Loucy (cell line): ENCODE measurements at regions not wholly inside any gene's neighbourhood (a gene's known extent, or its start where the extent isn't known, plus 50 kb on each side); places are given as distances from the start of the nearest gene placed in this dataset.

Experiments
- EZH2phosphoT487 ChIP-seq: fragments of 200-600 bp; IDR thresholded peaks from 2 replicates; pipeline ENCODE4 v1.6.1; 2018; ENCODE audit warnings: antibody characterized with exemption, mild to moderate bottlenecking, moderate library complexity, borderline replicate concordance
- TF ChIP-seq, protein P1 (sequence below): fragments of 200-600 bp; sonication (generic); conservative IDR thresholded peaks from 2 replicates; pipeline ENCODE4 v1.5.1; 2014; ENCODE audit warnings: mild to moderate bottlenecking, antibody characterized with exemption, low read length

DNA sequence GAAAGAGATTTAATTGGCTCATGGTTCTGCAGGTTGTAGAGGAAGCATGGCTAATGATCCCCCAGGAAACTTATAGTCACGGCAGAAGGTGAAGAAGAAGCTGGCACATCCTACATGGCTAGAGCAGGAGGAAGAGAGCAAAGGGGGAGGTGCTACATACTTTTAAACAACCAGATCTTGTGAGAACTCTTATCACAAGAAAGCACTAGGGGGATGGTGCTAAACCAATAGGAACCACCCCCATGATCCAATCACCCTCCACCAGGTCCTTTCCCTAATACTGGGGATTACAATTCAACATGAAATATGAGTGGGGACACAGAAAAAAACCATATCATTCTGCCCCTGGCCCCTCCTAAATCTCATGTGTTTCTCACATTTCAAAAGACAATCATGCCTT lies 147.2 kb upstream of the EPB41L4A start:
- TF ChIP-seq, protein P1, sequence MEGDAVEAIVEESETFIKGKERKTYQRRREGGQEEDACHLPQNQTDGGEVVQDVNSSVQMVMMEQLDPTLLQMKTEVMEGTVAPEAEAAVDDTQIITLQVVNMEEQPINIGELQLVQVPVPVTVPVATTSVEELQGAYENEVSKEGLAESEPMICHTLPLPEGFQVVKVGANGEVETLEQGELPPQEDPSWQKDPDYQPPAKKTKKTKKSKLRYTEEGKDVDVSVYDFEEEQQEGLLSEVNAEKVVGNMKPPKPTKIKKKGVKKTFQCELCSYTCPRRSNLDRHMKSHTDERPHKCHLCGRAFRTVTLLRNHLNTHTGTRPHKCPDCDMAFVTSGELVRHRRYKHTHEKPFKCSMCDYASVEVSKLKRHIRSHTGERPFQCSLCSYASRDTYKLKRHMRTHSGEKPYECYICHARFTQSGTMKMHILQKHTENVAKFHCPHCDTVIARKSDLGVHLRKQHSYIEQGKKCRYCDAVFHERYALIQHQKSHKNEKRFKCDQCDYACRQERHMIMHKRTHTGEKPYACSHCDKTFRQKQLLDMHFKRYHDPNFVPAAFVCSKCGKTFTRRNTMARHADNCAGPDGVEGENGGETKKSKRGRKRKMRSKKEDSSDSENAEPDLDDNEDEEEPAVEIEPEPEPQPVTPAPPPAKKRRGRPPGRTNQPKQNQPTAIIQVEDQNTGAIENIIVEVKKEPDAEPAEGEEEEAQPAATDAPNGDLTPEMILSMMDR = no peak
- no peak for TF ChIP-seq EZH2phosphoT487
